Fibroblast of pulmonary artery (primary cell): ENCODE measurements at regions not wholly inside any gene's neighbourhood (a gene's known extent, or its start where the extent isn't known, plus 50 kb on each side); places are given as distances from the start of the nearest gene placed in this dataset.
"Not testable (repeated sequence)": the region's sequence is repeated elsewhere in the genome, so short reads cannot be mapped to it uniquely, and the experiment has no call there.

Experiments
- DNase-seq: peaks from one replicate; pipeline ENCODE4 v3.0.0-alpha.2; 2010; ENCODE audit warnings: low read depth
- H3K4me3 ChIP-seq: replicated peaks from 2 replicates; pipeline ENCODE4 v1.5.1; 2011; ENCODE audit warnings: low read depth, mild to moderate bottlenecking, control low read depth, low read length, moderate library complexity
- CTCF ChIP-seq: IDR thresholded peaks from 2 replicates; pipeline ENCODE4 v1.5.1; 2011; ENCODE audit warnings: mild to moderate bottlenecking, control low read depth, low read length, inconsistent platforms; ENCODE audit errors: missing control alignments

- no peak for TF ChIP-seq CTCF
- DNase-seq = no peak
- H3K4me3 ChIP-seq = no peak overlapping the region
Measured at GRCh38 chr6:144793744-144794143, 508.6 kb downstream of the UTRN start.

GRCh38 chr6:144795022-144795421 lies 509.9 kb downstream of the UTRN start:
- not testable (repeated sequence) for DNase-seq

GRCh38 chr6:144796070-144796469 lies 510.9 kb downstream of the UTRN start:
- no peak for DNase-seq
- no peak for TF ChIP-seq CTCF
- H3K4me3 ChIP-seq = no peak overlapping the region

More at GRCh38 chr6:144795022-144795421, 509.9 kb downstream of the UTRN start:
- not testable (repeated sequence) for H3K4me3 ChIP-seq

- TF ChIP-seq CTCF = no peak
- no peak overlapping the region for H3K4me3 ChIP-seq
- DNase-seq = peak; percentile 55
Measured at GRCh38 chr6:144797881-144798589, 512.9 kb downstream of the UTRN start.

- DNase-seq = no peak
- no peak for TF ChIP-seq CTCF
Measured at GRCh38 chr6:144804246-144804790, 519.2 kb downstream of the UTRN start.

GRCh38 chr6:144805049-144805448 lies 519.9 kb downstream of the UTRN start:
- no peak for DNase-seq
- no peak overlapping the region for H3K4me3 ChIP-seq
- TF ChIP-seq CTCF = no peak

More at GRCh38 chr6:144804246-144804790, 519.2 kb downstream of the UTRN start:
- H3K4me3 ChIP-seq = no peak overlapping the region

- TF ChIP-seq CTCF = no peak
- H3K4me3 ChIP-seq = no peak overlapping the region
- no peak for DNase-seq
Measured at GRCh38 chr6:144806222-144806621, 521.1 kb downstream of the UTRN start.
